ENCODE measurements at regions not wholly inside any gene's neighbourhood (a gene's known extent, or its start where the extent isn't known, plus 50 kb on each side); places are given as distances from the start of the nearest gene placed in this dataset.

- Histone ChIP-seq H3K9me3 (ENCODE audit: control insufficient read depth, insufficient read depth, low read depth, low read length) (no peaks in the 10 kb centered on the region), H3K4me3 (ENCODE audit: low read depth, low read length) (no peak overlapping the region), H3K27ac (ENCODE audit: extremely low read depth, low read depth, low read length) (no peak overlapping the region), H3K4me1 (ENCODE audit: control insufficient read depth, insufficient read depth, low read length) (no peaks in the 10 kb centered on the region), H3K36me3 (ENCODE audit: control insufficient read depth in 2 of 2, insufficient read depth in 1 of 2, low read length in 2 of 2) (no peaks in the 10 kb centered on the region)
- CTCF ChIA-PET = interaction anchor here (0.7 to 0.9 kb wide), 3 partner anchors 13 to 86 kb away, joined by 3 to 4 read pairs (median 3); no protein-coding TSS in a partner anchor
- TF ChIP-seq, protein P1, sequence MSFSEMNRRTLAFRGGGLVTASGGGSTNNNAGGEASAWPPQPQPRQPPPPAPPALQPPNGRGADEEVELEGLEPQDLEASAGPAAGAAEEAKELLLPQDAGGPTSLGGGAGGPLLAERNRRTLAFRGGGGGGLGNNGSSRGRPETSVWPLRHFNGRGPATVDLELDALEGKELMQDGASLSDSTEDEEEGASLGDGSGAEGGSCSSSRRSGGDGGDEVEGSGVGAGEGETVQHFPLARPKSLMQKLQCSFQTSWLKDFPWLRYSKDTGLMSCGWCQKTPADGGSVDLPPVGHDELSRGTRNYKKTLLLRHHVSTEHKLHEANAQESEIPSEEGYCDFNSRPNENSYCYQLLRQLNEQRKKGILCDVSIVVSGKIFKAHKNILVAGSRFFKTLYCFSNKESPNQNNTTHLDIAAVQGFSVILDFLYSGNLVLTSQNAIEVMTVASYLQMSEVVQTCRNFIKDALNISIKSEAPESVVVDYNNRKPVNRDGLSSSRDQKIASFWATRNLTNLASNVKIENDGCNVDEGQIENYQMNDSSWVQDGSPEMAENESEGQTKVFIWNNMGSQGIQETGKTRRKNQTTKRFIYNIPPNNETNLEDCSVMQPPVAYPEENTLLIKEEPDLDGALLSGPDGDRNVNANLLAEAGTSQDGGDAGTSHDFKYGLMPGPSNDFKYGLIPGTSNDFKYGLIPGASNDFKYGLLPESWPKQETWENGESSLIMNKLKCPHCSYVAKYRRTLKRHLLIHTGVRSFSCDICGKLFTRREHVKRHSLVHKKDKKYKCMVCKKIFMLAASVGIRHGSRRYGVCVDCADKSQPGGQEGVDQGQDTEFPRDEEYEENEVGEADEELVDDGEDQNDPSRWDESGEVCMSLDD (tag by site-specific recombination; IDR thresholded peaks at IDR 0.05) = no peak
- no peak for TF ChIP-seq ZNF280D (tag by site-specific recombination; IDR thresholded peaks at IDR 0.05)
- TF ChIP-seq ZSCAN16 (tag by site-specific recombination; IDR thresholded peaks at IDR 0.05) = no peak
- TF ChIP-seq GFI1B (tag by site-specific recombination; IDR thresholded peaks at IDR 0.05) = no peak
- TF ChIP-seq ZNF544 (tag by site-specific recombination; IDR thresholded peaks at IDR 0.05) = no peak
- TF ChIP-seq, protein P2, sequence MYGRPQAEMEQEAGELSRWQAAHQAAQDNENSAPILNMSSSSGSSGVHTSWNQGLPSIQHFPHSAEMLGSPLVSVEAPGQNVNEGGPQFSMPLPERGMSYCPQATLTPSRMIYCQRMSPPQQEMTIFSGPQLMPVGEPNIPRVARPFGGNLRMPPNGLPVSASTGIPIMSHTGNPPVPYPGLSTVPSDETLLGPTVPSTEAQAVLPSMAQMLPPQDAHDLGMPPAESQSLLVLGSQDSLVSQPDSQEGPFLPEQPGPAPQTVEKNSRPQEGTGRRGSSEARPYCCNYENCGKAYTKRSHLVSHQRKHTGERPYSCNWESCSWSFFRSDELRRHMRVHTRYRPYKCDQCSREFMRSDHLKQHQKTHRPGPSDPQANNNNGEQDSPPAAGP (tag by site-specific recombination; IDR thresholded peaks at IDR 0.05) = no peak
- no peak for TF ChIP-seq YY1 (tag by site-specific recombination; IDR thresholded peaks at IDR 0.05)
- TF ChIP-seq HOXC10 (CRISPR knock-in tag; IDR thresholded peaks at IDR 0.05) = no peak
- no peak for TF ChIP-seq WT1 (tag by site-specific recombination; IDR thresholded peaks at IDR 0.05)
- POLR2A ChIA-PET = no interaction called here
Observed at GRCh38 chr14:38404616-38405015, 148.7 kb upstream of the CLEC14A start.

DNA sequence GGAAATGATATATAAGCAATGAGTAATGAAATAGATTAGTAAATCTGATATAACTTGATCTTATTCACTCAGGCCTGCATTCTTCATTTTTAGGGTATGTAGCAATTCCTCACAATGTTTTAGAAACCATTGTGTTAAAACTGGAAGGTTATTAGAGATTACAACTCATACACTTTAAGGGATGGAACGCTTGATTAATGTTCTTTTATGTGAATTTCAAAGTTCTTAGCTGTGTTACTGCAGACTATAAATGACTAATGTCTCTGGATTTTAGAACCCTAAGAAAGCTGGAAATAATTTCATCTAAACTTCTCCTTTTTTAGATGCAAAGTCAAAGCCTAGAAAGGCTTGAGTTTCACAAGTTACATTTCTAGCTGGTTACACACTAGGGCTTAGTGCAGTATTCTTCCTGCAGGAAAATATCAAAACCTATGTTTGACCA lies 148.2 kb upstream of the CLEC14A start:
- no peaks in the 10 kb centered on the region for H3K4me1 ChIP-seq (ENCODE audit: control insufficient read depth, insufficient read depth, low read length)
- H3K27ac ChIP-seq (ENCODE audit: extremely low read depth, low read depth, low read length) = no peak overlapping the region
- H3K4me3 ChIP-seq (ENCODE audit: low read depth, low read length) = no peak overlapping the region
- TF ChIP-seq YY1 (tag by site-specific recombination; IDR thresholded peaks at IDR 0.05) (no peak), ZNF514 (tag by site-specific recombination; IDR thresholded peaks at IDR 0.05) (no peak)
- POLR2A ChIA-PET = no interaction called here
- no peaks in the 10 kb centered on the region for H3K36me3 ChIP-seq (ENCODE audit: control insufficient read depth in 2 of 2, insufficient read depth in 1 of 2, low read length in 2 of 2)
- CTCF ChIA-PET = interaction anchor here (0.7 kb wide), 1 partner anchor 505 kb away, joined by 3 read pairs; no protein-coding TSS in a partner anchor
- no peaks in the 10 kb centered on the region for H3K9me3 ChIP-seq (ENCODE audit: control insufficient read depth, insufficient read depth, low read depth, low read length)

DNA sequence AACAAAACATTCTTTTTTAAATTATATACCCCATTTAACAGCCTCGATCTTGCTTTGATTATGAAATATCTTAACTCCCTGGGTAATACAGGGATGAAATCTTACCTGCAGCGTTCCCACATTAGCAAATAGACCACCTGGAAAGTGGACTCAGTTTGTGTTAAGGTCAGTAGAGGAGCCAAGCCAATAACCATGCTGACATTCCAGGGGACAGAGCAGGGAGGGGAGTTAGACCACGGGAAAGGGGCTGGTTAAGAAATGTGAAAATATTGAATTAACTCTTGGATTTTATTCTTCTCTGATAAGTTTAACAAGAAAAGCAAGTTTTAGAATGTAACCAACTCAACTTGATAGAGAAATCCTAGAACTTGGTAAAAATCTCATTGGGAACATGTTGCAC lies 144.9 kb upstream of the CLEC14A start:
- no peak overlapping the region for H3K4me3 ChIP-seq (ENCODE audit: low read depth, low read length)
- CTCF ChIA-PET = no interaction called here
- no peaks in the 10 kb centered on the region for H3K9me3 ChIP-seq (ENCODE audit: control insufficient read depth, insufficient read depth, low read depth, low read length)
- H3K27ac ChIP-seq (ENCODE audit: extremely low read depth, low read depth, low read length) = no peak overlapping the region
- POLR2A ChIA-PET = no interaction called here
- no peaks in the 10 kb centered on the region for H3K4me1 ChIP-seq (ENCODE audit: control insufficient read depth, insufficient read depth, low read length)
- H3K36me3 ChIP-seq (ENCODE audit: control insufficient read depth in 2 of 2, insufficient read depth in 1 of 2, low read length in 2 of 2) = no peaks in the 10 kb centered on the region
- TF ChIP-seq KLF7 (tag by site-specific recombination; IDR thresholded peaks at IDR 0.05; ENCODE audit: borderline replicate concordance) = no peak
- no peak for TF ChIP-seq ZNF521 (tag by site-specific recombination; IDR thresholded peaks at IDR 0.05)
- TF ChIP-seq, protein P3, sequence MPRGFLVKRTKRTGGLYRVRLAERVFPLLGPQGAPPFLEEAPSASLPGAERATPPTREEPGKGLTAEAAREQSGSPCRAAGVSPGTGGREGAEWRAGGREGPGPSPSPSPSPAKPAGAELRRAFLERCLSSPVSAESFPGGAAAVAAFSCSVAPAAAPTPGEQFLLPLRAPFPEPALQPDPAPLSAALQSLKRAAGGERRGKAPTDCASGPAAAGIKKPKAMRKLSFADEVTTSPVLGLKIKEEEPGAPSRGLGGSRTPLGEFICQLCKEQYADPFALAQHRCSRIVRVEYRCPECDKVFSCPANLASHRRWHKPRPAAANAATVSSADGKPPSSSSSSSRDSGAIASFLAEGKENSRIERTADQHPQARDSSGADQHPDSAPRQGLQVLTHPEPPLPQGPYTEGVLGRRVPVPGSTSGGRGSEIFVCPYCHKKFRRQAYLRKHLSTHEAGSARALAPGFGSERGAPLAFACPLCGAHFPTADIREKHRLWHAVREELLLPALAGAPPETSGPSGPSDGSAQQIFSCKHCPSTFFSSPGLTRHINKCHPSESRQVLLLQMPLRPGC (tag by site-specific recombination; IDR thresholded peaks at IDR 0.05) = no peak
- TF ChIP-seq ZNF837 (tag by site-specific recombination; IDR thresholded peaks at IDR 0.05) = no peak
- TF ChIP-seq GFI1B (tag by site-specific recombination; IDR thresholded peaks at IDR 0.05) = no peak
- TF ChIP-seq, protein P4, sequence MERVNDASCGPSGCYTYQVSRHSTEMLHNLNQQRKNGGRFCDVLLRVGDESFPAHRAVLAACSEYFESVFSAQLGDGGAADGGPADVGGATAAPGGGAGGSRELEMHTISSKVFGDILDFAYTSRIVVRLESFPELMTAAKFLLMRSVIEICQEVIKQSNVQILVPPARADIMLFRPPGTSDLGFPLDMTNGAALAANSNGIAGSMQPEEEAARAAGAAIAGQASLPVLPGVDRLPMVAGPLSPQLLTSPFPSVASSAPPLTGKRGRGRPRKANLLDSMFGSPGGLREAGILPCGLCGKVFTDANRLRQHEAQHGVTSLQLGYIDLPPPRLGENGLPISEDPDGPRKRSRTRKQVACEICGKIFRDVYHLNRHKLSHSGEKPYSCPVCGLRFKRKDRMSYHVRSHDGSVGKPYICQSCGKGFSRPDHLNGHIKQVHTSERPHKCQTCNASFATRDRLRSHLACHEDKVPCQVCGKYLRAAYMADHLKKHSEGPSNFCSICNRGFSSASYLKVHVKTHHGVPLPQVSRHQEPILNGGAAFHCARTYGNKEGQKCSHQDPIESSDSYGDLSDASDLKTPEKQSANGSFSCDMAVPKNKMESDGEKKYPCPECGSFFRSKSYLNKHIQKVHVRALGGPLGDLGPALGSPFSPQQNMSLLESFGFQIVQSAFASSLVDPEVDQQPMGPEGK (tag by site-specific recombination; IDR thresholded peaks at IDR 0.05) = no peak
- no peak for TF ChIP-seq REPIN1 (tag by site-specific recombination; IDR thresholded peaks at IDR 0.05; ENCODE audit: low read depth)
- no peak for TF ChIP-seq BCL11B (tag by site-specific recombination; IDR thresholded peaks at IDR 0.05; ENCODE audit: low read depth)
- no peak for TF ChIP-seq ZNF223 (tag by site-specific recombination; IDR thresholded peaks at IDR 0.05)
- TF ChIP-seq ZNF146 (tag by site-specific recombination; IDR thresholded peaks at IDR 0.05) = no peak
- TF ChIP-seq KLF9 (tag by site-specific recombination; IDR thresholded peaks at IDR 0.05; ENCODE audit: low read depth) = no peak
- TF ChIP-seq ZSCAN16 (tag by site-specific recombination; IDR thresholded peaks at IDR 0.05) = no peak
- TF ChIP-seq ZNF558 (tag by site-specific recombination; IDR thresholded peaks at IDR 0.05) = no peak

Data from HEK293 (cell line).